KMS-11 (cell line): ENCODE measurements at regions not wholly inside any gene's neighbourhood (a gene's known extent, or its start where the extent isn't known, plus 50 kb on each side); places are given as distances from the start of the nearest gene placed in this dataset.

ENCODE experiments used
- H2AFZ ChIP-seq: fragments of 200-600 bp; sonication (generic); 2 replicates; pipeline ENCODE4 v1.6.1; 2016; ENCODE audit warnings: antibody characterized with exemption, mixed run types, low read depth
- H3K27ac ChIP-seq: fragments of 200-600 bp; sonication (generic); 2 replicates; pipeline ENCODE4 v1.6.1; 2016; ENCODE audit warnings: mild to moderate bottlenecking, mixed run types
- H3K27me3 ChIP-seq: fragments of 200-600 bp; sonication (generic); 2 replicates; pipeline ENCODE4 v1.6.1; 2017; ENCODE audit warnings: mild to moderate bottlenecking, low read depth, mixed run types, moderate library complexity; ENCODE audit not compliant: insufficient read depth
- H3K36me3 ChIP-seq: fragments of 200-600 bp; sonication (generic); 2 replicates; pipeline ENCODE4 v1.6.1; 2017; ENCODE audit warnings: mild to moderate bottlenecking, mixed run types; ENCODE audit not compliant: insufficient read depth
- H3K4me1 ChIP-seq: fragments of 200-600 bp; sonication (generic); 2 replicates; pipeline ENCODE4 v1.6.1; 2016; ENCODE audit warnings: mild to moderate bottlenecking, low read depth, mixed run types; ENCODE audit not compliant: poor library complexity, severe bottlenecking
- H3K4me2 ChIP-seq: fragments of 200-600 bp; sonication (generic); 2 replicates; pipeline ENCODE4 v1.7.0; 2016; ENCODE audit warnings: mild to moderate bottlenecking, mixed run types
- H3K4me3 ChIP-seq: fragments of 200-600 bp; sonication (generic); IDR thresholded peaks from 2 replicates; pipeline ENCODE4 v1.6.1; 2017; ENCODE audit warnings: low read depth, low read length, mixed read lengths; ENCODE audit not compliant: insufficient read depth
- H3K79me2 ChIP-seq: fragments of 200-600 bp; sonication (generic); 2 replicates; pipeline ENCODE4 v1.6.1; 2016; ENCODE audit warnings: low read depth, mixed run types; ENCODE audit not compliant: insufficient read depth
- H3K9ac ChIP-seq: fragments of 200-600 bp; sonication (generic); 2 replicates; pipeline ENCODE4 v1.6.1; 2016; ENCODE audit warnings: mild to moderate bottlenecking, mixed run types
- H4K20me1 ChIP-seq: fragments of 200-600 bp; sonication (generic); 2 replicates; pipeline ENCODE4 v1.6.1; 2016; ENCODE audit warnings: mild to moderate bottlenecking, mixed run types; ENCODE audit not compliant: insufficient read depth
- TF ChIP-seq, protein P1 (sequence below): fragments of 200-600 bp; sonication (generic); conservative IDR thresholded peaks from 2 replicates; pipeline ENCODE4 v1.6.1; 2017; ENCODE audit warnings: low read depth, mild to moderate bottlenecking, antibody characterized with exemption, low read length, moderate library complexity, mixed read lengths

- Histone ChIP-seq H3K4me2 (no peak overlapping the region), H3K27ac (no peak overlapping the region), H3K79me2 (no peaks in the 10 kb centered on the region), H2AFZ (no peak overlapping the region), H3K9ac (no peak overlapping the region), H3K4me1 (no peaks in the 10 kb centered on the region), H3K36me3 (no peaks in the 10 kb centered on the region), H4K20me1 (no peaks in the 10 kb centered on the region), H3K27me3 (no peaks in the 10 kb centered on the region), H3K4me3 (no peak overlapping the region)
- TF ChIP-seq, protein P1, sequence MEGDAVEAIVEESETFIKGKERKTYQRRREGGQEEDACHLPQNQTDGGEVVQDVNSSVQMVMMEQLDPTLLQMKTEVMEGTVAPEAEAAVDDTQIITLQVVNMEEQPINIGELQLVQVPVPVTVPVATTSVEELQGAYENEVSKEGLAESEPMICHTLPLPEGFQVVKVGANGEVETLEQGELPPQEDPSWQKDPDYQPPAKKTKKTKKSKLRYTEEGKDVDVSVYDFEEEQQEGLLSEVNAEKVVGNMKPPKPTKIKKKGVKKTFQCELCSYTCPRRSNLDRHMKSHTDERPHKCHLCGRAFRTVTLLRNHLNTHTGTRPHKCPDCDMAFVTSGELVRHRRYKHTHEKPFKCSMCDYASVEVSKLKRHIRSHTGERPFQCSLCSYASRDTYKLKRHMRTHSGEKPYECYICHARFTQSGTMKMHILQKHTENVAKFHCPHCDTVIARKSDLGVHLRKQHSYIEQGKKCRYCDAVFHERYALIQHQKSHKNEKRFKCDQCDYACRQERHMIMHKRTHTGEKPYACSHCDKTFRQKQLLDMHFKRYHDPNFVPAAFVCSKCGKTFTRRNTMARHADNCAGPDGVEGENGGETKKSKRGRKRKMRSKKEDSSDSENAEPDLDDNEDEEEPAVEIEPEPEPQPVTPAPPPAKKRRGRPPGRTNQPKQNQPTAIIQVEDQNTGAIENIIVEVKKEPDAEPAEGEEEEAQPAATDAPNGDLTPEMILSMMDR, result no peak
Measured at GRCh38 chr2:238791354-238791753, 56.5 kb upstream of the TWIST2 start.

DNA sequence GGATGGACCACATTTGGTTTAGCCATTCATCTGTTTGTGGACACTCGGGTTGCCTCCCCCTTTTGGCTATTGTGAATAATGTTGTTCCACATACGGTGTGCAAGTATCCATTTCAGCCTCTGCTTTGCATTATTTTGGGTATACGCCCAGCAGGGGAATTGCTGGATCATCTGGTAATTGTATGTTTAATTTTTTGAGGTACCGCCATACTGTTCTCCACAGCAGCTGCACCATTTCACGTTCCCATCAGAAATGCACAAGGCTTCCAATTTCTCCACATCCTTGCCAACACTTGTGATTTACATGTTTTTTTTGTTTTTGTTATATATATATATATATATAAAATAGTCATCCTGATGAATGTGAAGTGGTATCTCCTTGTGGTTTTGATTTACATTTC is 54.6 kb upstream of the TWIST2 start:
- Histone ChIP-seq H3K79me2 (no peaks in the 10 kb centered on the region), H3K27me3 (no peaks in the 10 kb centered on the region), H3K9ac (no peak overlapping the region), H3K36me3 (no peaks in the 10 kb centered on the region), H3K4me1 (no peaks in the 10 kb centered on the region), H3K4me2 (no peak overlapping the region), H4K20me1 (no peaks in the 10 kb centered on the region), H3K27ac (no peak overlapping the region), H3K4me3 (no peak overlapping the region), H2AFZ (no peak overlapping the region)
- TF ChIP-seq, protein P1, result no peak

- Histone ChIP-seq H3K4me1 (no peaks in the 10 kb centered on the region), H2AFZ (no peak overlapping the region), H3K4me3 (no peak overlapping the region), H3K27me3 (no peaks in the 10 kb centered on the region), H3K36me3 (no peaks in the 10 kb centered on the region), H3K79me2 (no peaks in the 10 kb centered on the region), H4K20me1 (no peaks in the 10 kb centered on the region), H3K4me2 (no peak overlapping the region), H3K9ac (no peak overlapping the region), H3K27ac (no peak overlapping the region)
- TF ChIP-seq, protein P1, result no peak
Measured at GRCh38 chr2:238793801-238794449, 54.0 kb upstream of the TWIST2 start.

GRCh38 chr2:238796223-238796885 is 51.5 kb upstream of the TWIST2 start:
- Histone ChIP-seq H3K4me2 (no peak overlapping the region), H3K79me2 (no peaks in the 10 kb centered on the region), H3K36me3 (no peaks in the 10 kb centered on the region), H4K20me1 (no peaks in the 10 kb centered on the region), H3K4me1 (no peaks in the 10 kb centered on the region), H3K9ac (no peak overlapping the region), H3K27me3 (no peaks in the 10 kb centered on the region), H2AFZ (no peak overlapping the region), H3K27ac (no peak overlapping the region), H3K4me3 (no peak overlapping the region)
- TF ChIP-seq, protein P1, result no peak
